ENCODE measurements at regions not wholly inside any gene's neighbourhood (a gene's known extent, or its start where the extent isn't known, plus 50 kb on each side); places are given as distances from the start of the nearest gene placed in this dataset.

DNA sequence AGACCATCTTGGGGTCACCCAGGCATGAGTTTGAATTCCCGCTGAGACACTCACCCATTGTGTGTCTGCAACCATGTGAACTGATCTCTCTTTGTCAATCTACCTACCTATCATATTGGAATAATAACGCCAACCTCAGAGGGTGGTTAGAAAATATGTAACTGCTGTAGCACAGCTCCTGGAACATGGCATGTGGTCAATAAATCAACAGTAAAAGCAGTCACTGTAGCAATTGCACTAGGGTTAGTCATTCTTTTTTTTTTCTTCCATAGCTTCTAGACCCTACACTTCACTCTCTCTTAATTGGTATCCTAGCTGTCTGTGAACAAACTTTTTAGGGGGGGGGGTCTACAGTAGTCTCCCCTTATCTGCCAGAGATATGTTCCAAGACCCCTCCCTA lies 64.2 kb upstream of the SLCO2A1 start:
- H2BK15ac ChIP-seq (ENCODE audit: low read length), result no peak overlapping the region
- no peaks in the 10 kb centered on the region for H3K9me3 ChIP-seq (ENCODE audit: insufficient read depth in 2 of 2, low read depth in 1 of 2, low read length in 1 of 2)
- H3K36me3 ChIP-seq (ENCODE audit: control insufficient read depth in 2 of 4, insufficient read depth in 4 of 4, low read length in 3 of 4), result no peaks in the 10 kb centered on the region
- TF ChIP-seq EP300 (IDR thresholded peaks at IDR 0.05; ENCODE audit: borderline replicate concordance in 1 of 2, low read depth in 2 of 2, low read length in 2 of 2), result no peak
- TF ChIP-seq TCF12 (IDR thresholded peaks at IDR 0.05; ENCODE audit: low read depth, low read length), result no peak
- TF ChIP-seq GTF2F1 (IDR thresholded peaks at IDR 0.05; ENCODE audit: borderline replicate concordance, low read depth, low read length), result no peak
- TF ChIP-seq TEAD4 (IDR thresholded peaks at IDR 0.05; ENCODE audit: low read depth, low read length), result no peak
- no peak overlapping the region for H4K8ac ChIP-seq (ENCODE audit: extremely low read depth, insufficient read depth, low read length)
- H2BK120ac ChIP-seq (replicated peaks; ENCODE audit: low read depth, low read length), result no peak overlapping the region
- no peak overlapping the region for H3K23ac ChIP-seq (ENCODE audit: insufficient read length)
- no peak overlapping the region for H2BK5ac ChIP-seq (ENCODE audit: low read depth, low read length)
- H3K23me2 ChIP-seq (ENCODE audit: low read depth, low read length), result no peaks in the 10 kb centered on the region
- WGBS, 2 experiments (ENCODE audit: extremely low coverage in 1 of 2, insufficient coverage in 1 of 2, insufficient read length in 1 of 2, insufficient replicate concordance in 2 of 2, low coverage in 1 of 2, low lambda C conversion rate in 2 of 2, missing lambda C conversion rate in 1 of 2), result 89% methylated on average over 2 of the region's 2 CpGs; no CpG with 5 or more reads in 1 of the 2 experiments
- ChIA-PET CTCF (ENCODE audit: partially characterized antibody) (interaction anchor here (0.7 kb wide), 1 partner anchor 12 kb away, joined by 4 read pairs; no protein-coding TSS in a partner anchor), POLR2A (ENCODE audit: partially characterized antibody) (no interaction called here)
- H3K79me2 ChIP-seq (ENCODE audit: control insufficient read depth in 1 of 2, insufficient read depth in 2 of 2, low read length in 2 of 2), result no peaks in the 10 kb centered on the region
- H3K9ac ChIP-seq (replicated peaks in 1 of 4; ENCODE audit: extremely low read depth in 1 of 4, low read depth in 3 of 4, low read length in 3 of 4), result no peak overlapping the region
- FAIRE-seq (no peak), DNase-seq (ENCODE audit: low read depth in 1 of 2, low spot score in 2 of 2) (no peak)
- H2AK5ac ChIP-seq (ENCODE audit: low read depth, low read length), result no peak overlapping the region
- no peak overlapping the region for H3K4me2 ChIP-seq (ENCODE audit: insufficient read depth in 1 of 2, low read depth in 2 of 2, low read length in 2 of 2)
- H3K56ac ChIP-seq (replicated peaks; ENCODE audit: insufficient read length, low read depth, low read length), result no peak overlapping the region
- no peaks in the 10 kb centered on the region for H4K20me1 ChIP-seq (replicated peaks in 1 of 2; ENCODE audit: control insufficient read depth in 1 of 2, insufficient read depth in 2 of 2, low read length in 2 of 2)
- H3K27me3 ChIP-seq (replicated peaks in 1 of 4; ENCODE audit: control insufficient read depth in 3 of 4, extremely low read depth in 1 of 4, insufficient read depth in 3 of 4, low read length in 3 of 4), result no peaks in the 10 kb centered on the region
- no peak overlapping the region for H4K5ac ChIP-seq (ENCODE audit: insufficient read length, low read depth, low read length)
- no peak overlapping the region for H3K4me3 ChIP-seq (ENCODE audit: extremely low read depth in 1 of 4, insufficient read depth in 2 of 4, low read depth in 3 of 4, low read length in 4 of 4)
- H4K91ac ChIP-seq (replicated peaks; ENCODE audit: insufficient read length, low read length), result no peak overlapping the region
- no peak overlapping the region for H2BK12ac ChIP-seq (ENCODE audit: low read depth, low read length)
- no peak overlapping the region for H3K14ac ChIP-seq (ENCODE audit: insufficient read length)
- no peaks in the 10 kb centered on the region for H3K4me1 ChIP-seq (replicated peaks in 1 of 4; ENCODE audit: control insufficient read depth in 3 of 4, insufficient read depth in 4 of 4, low read length in 3 of 4)
- no peak overlapping the region for H3K27ac ChIP-seq (ENCODE audit: low read depth, low read length)
- H3K18ac ChIP-seq (ENCODE audit: extremely low read depth, low read length), result no peak overlapping the region
- no peak overlapping the region for H3K4ac ChIP-seq (replicated peaks; ENCODE audit: insufficient read length, low read depth, low read length)
- H2BK20ac ChIP-seq (ENCODE audit: low read length), result no peak overlapping the region
- H3K79me1 ChIP-seq (ENCODE audit: low read depth, low read length), result no peaks in the 10 kb centered on the region
- H2AFZ ChIP-seq (ENCODE audit: low read length), result no peak overlapping the region

Measured in H1 (cell line).